ENCODE measurements at regions not wholly inside any gene's neighbourhood (a gene's known extent, or its start where the extent isn't known, plus 50 kb on each side); places are given as distances from the start of the nearest gene placed in this dataset.

GRCh38 chr13:60691268-60691667, 294.2 kb downstream of the TDRD3 start:
- H3K36me3 ChIP-seq (ENCODE audit: control insufficient read depth in 2 of 2, extremely low read depth in 1 of 2, insufficient read depth in 2 of 2, low read length in 2 of 2): no peaks in the 10 kb centered on the region
- no peak overlapping the region for H3K4me2 ChIP-seq (ENCODE audit: control insufficient read depth, extremely low read depth, insufficient read depth, low read depth, low read length)
- no peak overlapping the region for H3K9ac ChIP-seq (ENCODE audit: control insufficient read depth, extremely low read depth, insufficient read depth, low read length)
- no peak for TF ChIP-seq EZH2 (IDR thresholded peaks at IDR 0.05; ENCODE audit: low read length)
- no peak for TF ChIP-seq CTCF (optimal IDR thresholded peaks at IDR 0.05 in 1 of 3, IDR thresholded peaks at IDR 0.05 in 1 of 3, conservative IDR thresholded peaks at IDR 0.05 in 1 of 3; ENCODE audit: extremely low read depth in 1 of 3, insufficient read depth in 2 of 3, low read length in 3 of 3)
- H3K4me1 ChIP-seq (ENCODE audit: control insufficient read depth, extremely low read depth, insufficient read depth, low read length): no peaks in the 10 kb centered on the region
- H3K9me3 ChIP-seq (ENCODE audit: control insufficient read depth, low read depth, low read length): no peaks in the 10 kb centered on the region
- FAIRE-seq: no peak
- H3K9me1 ChIP-seq (ENCODE audit: control insufficient read depth, extremely low read depth, insufficient read depth, low read length): no peaks in the 10 kb centered on the region
- no peaks in the 10 kb centered on the region for H4K20me1 ChIP-seq (ENCODE audit: control insufficient read depth, extremely low read depth, insufficient read depth, low read length)
- no peak overlapping the region for H3K4me3 ChIP-seq (ENCODE audit: control insufficient read depth in 2 of 3, extremely low read depth in 1 of 3, insufficient read depth in 2 of 3, low read depth in 1 of 3, low read length in 3 of 3)
- no peaks in the 10 kb centered on the region for H3K27me3 ChIP-seq (ENCODE audit: control insufficient read depth, extremely low read depth, insufficient read depth, low read length)
- DNase-seq (ENCODE audit: low read depth, low spot score): no peak
- H2AFZ ChIP-seq (ENCODE audit: control insufficient read depth, low read length): no peak overlapping the region
- no peaks in the 10 kb centered on the region for H3K79me2 ChIP-seq (ENCODE audit: control insufficient read depth, insufficient read depth, low read length)
- H3K27ac ChIP-seq (ENCODE audit: control insufficient read depth, insufficient read depth, low read length): no peak overlapping the region
- dilution Hi-C loops (cut with MboI; ENCODE audit: extremely low pct_ligation_motif_present, low sequenced_read_pairs): no loop called here

- Histone ChIP-seq H3K79me2 (ENCODE audit: control insufficient read depth, insufficient read depth, low read length) (no peaks in the 10 kb centered on the region), H4K20me1 (ENCODE audit: control insufficient read depth, extremely low read depth, insufficient read depth, low read length) (no peaks in the 10 kb centered on the region), H3K9me1 (ENCODE audit: control insufficient read depth, extremely low read depth, insufficient read depth, low read length) (no peaks in the 10 kb centered on the region), H3K9me3 (ENCODE audit: control insufficient read depth, low read depth, low read length) (no peaks in the 10 kb centered on the region), H3K4me2 (ENCODE audit: control insufficient read depth, extremely low read depth, insufficient read depth, low read depth, low read length) (no peak overlapping the region), H3K27me3 (ENCODE audit: control insufficient read depth, extremely low read depth, insufficient read depth, low read length) (no peaks in the 10 kb centered on the region), H3K4me3 (ENCODE audit: control insufficient read depth in 2 of 3, extremely low read depth in 1 of 3, insufficient read depth in 2 of 3, low read depth in 1 of 3, low read length in 3 of 3) (no peak overlapping the region), H3K27ac (ENCODE audit: control insufficient read depth, insufficient read depth, low read length) (no peak overlapping the region), H3K4me1 (ENCODE audit: control insufficient read depth, extremely low read depth, insufficient read depth, low read length) (no peaks in the 10 kb centered on the region), H3K9ac (ENCODE audit: control insufficient read depth, extremely low read depth, insufficient read depth, low read length) (no peak overlapping the region), H3K36me3 (ENCODE audit: control insufficient read depth in 2 of 2, extremely low read depth in 1 of 2, insufficient read depth in 2 of 2, low read length in 2 of 2) (no peaks in the 10 kb centered on the region), H2AFZ (ENCODE audit: control insufficient read depth, low read length) (no peak overlapping the region)
- no peak for TF ChIP-seq CTCF (optimal IDR thresholded peaks at IDR 0.05 in 1 of 3, IDR thresholded peaks at IDR 0.05 in 1 of 3, conservative IDR thresholded peaks at IDR 0.05 in 1 of 3; ENCODE audit: extremely low read depth in 1 of 3, insufficient read depth in 2 of 3, low read length in 3 of 3)
- TF ChIP-seq EZH2 (IDR thresholded peaks at IDR 0.05; ENCODE audit: low read length): no peak
- DNase-seq (ENCODE audit: low read depth, low spot score) (no peak), FAIRE-seq (no peak)
- dilution Hi-C loops (cut with MboI; ENCODE audit: extremely low pct_ligation_motif_present, low sequenced_read_pairs): no loop called here
These were observed 293.6 kb downstream of the TDRD3 start for GRCh38 chr13:60690604-60691003.
